ENCODE measurements at regions not wholly inside any gene's neighbourhood (a gene's known extent, or its start where the extent isn't known, plus 50 kb on each side); places are given as distances from the start of the nearest gene placed in this dataset.

- TF ChIP-seq FOXM1 (IDR thresholded peaks at IDR 0.05; ENCODE audit: borderline replicate concordance, low read depth) (no peak), TAF1 (IDR thresholded peaks at IDR 0.05; ENCODE audit: low read depth) (no peak), NFIC (IDR thresholded peaks at IDR 0.05) (no peak), RAD21 (IDR thresholded peaks at IDR 0.05; ENCODE audit: low read depth) (no peak), REST (IDR thresholded peaks at IDR 0.05; ENCODE audit: low read depth) (no peak), CEBPB (IDR thresholded peaks at IDR 0.05) (peak; percentile 40), CREB1 (IDR thresholded peaks at IDR 0.05; ENCODE audit: low read depth) (no peak), ZBTB7A (IDR thresholded peaks at IDR 0.05; ENCODE audit: low read depth) (no peak), MAX (IDR thresholded peaks at IDR 0.05) (no peak), EP300 (IDR thresholded peaks at IDR 0.05; ENCODE audit: borderline replicate concordance) (no peak), YY1 (IDR thresholded peaks at IDR 0.05; ENCODE audit: low read depth) (no peak), EGR1 (IDR thresholded peaks at IDR 0.05) (no peak), TEAD4 (IDR thresholded peaks at IDR 0.05) (0 out of 2 replicates have a peak, but pooled peaks have one; percentile 19), TCF12 (IDR thresholded peaks at IDR 0.05; ENCODE audit: low read depth) (no peak)
Measured at GRCh38 chr4:112069110-112069509, 76.1 kb upstream of the FAM241A start.

All from Ishikawa (cell line).